Activated CD4-positive, alpha-beta T cell treated with anti-CD3 and anti-CD28 coated beads for 48 hours (primary cell): ENCODE measurements at regions not wholly inside any gene's neighbourhood (a gene's known extent, or its start where the extent isn't known, plus 50 kb on each side); places are given as distances from the start of the nearest gene placed in this dataset.
"Not testable (repeated sequence)": the region's sequence is repeated elsewhere in the genome, so short reads cannot be mapped to it uniquely, and the experiment has no call there.

Source experiments
- DNase-seq: peaks from one replicate; pipeline ENCODE4 v3.0.0-alpha.2; 2020

GRCh38 chr17:72458301-72458700 is 337.5 kb downstream of the SOX9 start:
- no peak for DNase-seq

GRCh38 chr17:72460711-72461110 is 339.9 kb downstream of the SOX9 start:
- no peak for DNase-seq

- no peak for DNase-seq
Measured at GRCh38 chr17:72461757-72462156, 340.9 kb downstream of the SOX9 start.

GRCh38 chr17:72462407-72462806 is 341.6 kb downstream of the SOX9 start:
- no peak for DNase-seq

GRCh38 chr17:72462814-72463213 is 342.0 kb downstream of the SOX9 start:
- no peak for DNase-seq

- no peak for DNase-seq
Measured at GRCh38 chr17:72463287-72464102, 342.7 kb downstream of the SOX9 start.

GRCh38 chr17:72464221-72464620 is 343.4 kb downstream of the SOX9 start:
- not testable (repeated sequence) for DNase-seq

- DNase-seq, result no peak
Measured at GRCh38 chr17:72465191-72466024, 344.6 kb downstream of the SOX9 start.

GRCh38 chr17:72466199-72466598 is 345.4 kb downstream of the SOX9 start:
- DNase-seq, result no peak

GRCh38 chr17:72466606-72467005 is 345.8 kb downstream of the SOX9 start:
- no peak for DNase-seq

- DNase-seq, result no peak
Measured at GRCh38 chr17:72467841-72468653, 347.2 kb downstream of the SOX9 start.

- no peak for DNase-seq
Measured at GRCh38 chr17:72468841-72469240, 348.0 kb downstream of the SOX9 start.

GRCh38 chr17:72470121-72470705 is 349.4 kb downstream of the SOX9 start:
- no peak for DNase-seq

- DNase-seq, result no peak
Measured at GRCh38 chr17:72470734-72471133, 349.9 kb downstream of the SOX9 start.

GRCh38 chr17:72471296-72471695 is 350.5 kb downstream of the SOX9 start:
- DNase-seq, result no peak

- no peak for DNase-seq
Measured at GRCh38 chr17:72472106-72472505, 351.3 kb downstream of the SOX9 start.

GRCh38 chr17:72472853-72473390 is 352.1 kb downstream of the SOX9 start:
- not testable (repeated sequence) for DNase-seq

- DNase-seq, result no peak
Measured at GRCh38 chr17:72474243-72474642, 353.4 kb downstream of the SOX9 start.

GRCh38 chr17:72474719-72475477 is 354.1 kb downstream of the SOX9 start:
- DNase-seq, result no peak

- DNase-seq, result no peak
Measured at GRCh38 chr17:72476134-72476533, 355.3 kb downstream of the SOX9 start.

GRCh38 chr17:72476575-72476986 is 355.8 kb downstream of the SOX9 start:
- DNase-seq, result no peak

GRCh38 chr17:72477491-72477890 is 356.7 kb downstream of the SOX9 start:
- no peak for DNase-seq
